ENCODE measurements at regions not wholly inside any gene's neighbourhood (a gene's known extent, or its start where the extent isn't known, plus 50 kb on each side); places are given as distances from the start of the nearest gene placed in this dataset.

DNA sequence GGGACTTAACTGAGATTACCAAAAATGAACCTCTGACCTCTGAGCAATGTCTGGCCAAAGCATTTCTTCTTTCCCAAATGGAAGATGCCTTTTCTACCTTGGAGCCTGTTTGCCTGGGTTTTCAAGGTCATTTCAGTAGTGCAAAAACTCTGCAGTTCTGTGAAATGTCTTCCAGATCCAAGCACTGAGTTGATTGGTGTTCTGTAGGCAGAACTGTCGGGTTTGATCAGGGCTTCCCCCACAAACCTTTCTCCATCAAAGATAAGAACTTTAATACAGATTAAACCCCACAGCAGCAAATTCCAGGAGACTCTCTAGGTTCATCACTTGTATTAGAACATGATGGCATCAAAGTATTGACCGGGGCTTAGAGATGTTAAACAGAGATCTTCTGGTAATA is 192.7 kb upstream of the TOPAZ1 start:
- Histone ChIP-seq H3K9ac (ENCODE audit: low read depth, low read length) (no peak overlapping the region), H3K4me3 (ENCODE audit: insufficient read depth, low read depth, low read length) (no peak overlapping the region), H3K79me1 (ENCODE audit: low read depth in 1 of 2, low read length in 2 of 2) (no peaks in the 10 kb centered on the region), H2BK15ac (ENCODE audit: low read depth, low read length) (no peak overlapping the region), H3K9me1 (ENCODE audit: insufficient read depth, low read length) (no peaks in the 10 kb centered on the region), H3K14ac (replicated peaks; ENCODE audit: low read depth, low read length) (no peak overlapping the region), H3K27me3 (ENCODE audit: control insufficient read depth, insufficient read depth, low read length) (peaks cover 32% of the 10 kb centered on the region), H2AK5ac (ENCODE audit: low read depth, low read length) (no peak overlapping the region), H2AFZ (replicated peaks; ENCODE audit: low read length, poor library complexity) (no peak overlapping the region), H3K4me1 (ENCODE audit: control insufficient read depth, insufficient read depth, low read length) (no peaks in the 10 kb centered on the region), H3K23ac (ENCODE audit: low read depth, low read length) (no peak overlapping the region), H2BK20ac (ENCODE audit: low read depth, low read length) (no peak overlapping the region), H2BK120ac (ENCODE audit: low read depth, low read length) (no peak overlapping the region), H3K4me2 (ENCODE audit: low read depth, low read length) (no peak overlapping the region), H4K8ac (ENCODE audit: low read depth in 2 of 2, low read length in 2 of 2) (no peak overlapping the region), H2BK5ac (ENCODE audit: low read depth, low read length, poor library complexity, severe bottlenecking) (no peak overlapping the region), H3K36me3 (ENCODE audit: control insufficient read depth, insufficient read depth, low read length) (no peaks in the 10 kb centered on the region), H3K9me3 (ENCODE audit: control insufficient read depth, insufficient read depth, low read length) (no peaks in the 10 kb centered on the region), H2AK9ac (replicated peaks; ENCODE audit: low read depth, low read length, poor library complexity) (no peak overlapping the region), H4K20me1 (ENCODE audit: insufficient read depth, low read length) (no peaks in the 10 kb centered on the region), H3K4ac (ENCODE audit: low read depth, low read length) (no peak overlapping the region), H4K5ac (ENCODE audit: low read depth, low read length) (no peak overlapping the region), H3K18ac (ENCODE audit: low read depth, low read length) (no peak overlapping the region), H4K91ac (ENCODE audit: insufficient read depth, low read depth, low read length) (no peak overlapping the region), H3K56ac (ENCODE audit: extremely low read depth, insufficient read depth, low read length) (no peak overlapping the region), H3K27ac (ENCODE audit: insufficient read depth, low read length) (no peak overlapping the region)
- DNase-seq (no peak), ATAC-seq (ENCODE audit: low read depth) (no peak)
- in situ Hi-C loops (cut with MboI; ENCODE audit: low sequenced_read_pairs) (no loop called here), dilution Hi-C loops (cut with HindIII; ENCODE audit: low sequenced_read_pairs, unreplicated experiment) (no loop called here), intact Hi-C loops (cut with micrococcal nuclease) (no loop called here)
- WGBS, 2 experiments (ENCODE audit: extremely low coverage in 2 of 2, insufficient read length in 1 of 2), result no CpG with 5 or more reads among the region's 2 CpGs
- ChIA-PET CTCF (no interaction called here), POLR2A (ENCODE audit: unreplicated experiment) (no interaction called here)
- no TSS peak for BruUV-seq (replicated peaks)
- TF ChIP-seq MAFK (IDR thresholded peaks at IDR 0.05; ENCODE audit: low read depth, low read length) (no peak), POLR2A (IDR thresholded peaks at IDR 0.05; ENCODE audit: low read depth, low read length) (no peak), RAD21 (IDR thresholded peaks at IDR 0.05; ENCODE audit: low read length) (no peak), CEBPB (IDR thresholded peaks at IDR 0.05; ENCODE audit: low read depth, low read length) (no peak)

Data from IMR-90 (cell line).